GM19238 (cell line): ENCODE measurements at regions not wholly inside any gene's neighbourhood (a gene's known extent, or its start where the extent isn't known, plus 50 kb on each side); places are given as distances from the start of the nearest gene placed in this dataset.

Experiments used
- DNase-seq: peaks from one replicate; pipeline ENCODE4 v3.0.0; 2011; ENCODE audit warnings: low spot score; ENCODE audit not compliant: insufficient read length

DNA sequence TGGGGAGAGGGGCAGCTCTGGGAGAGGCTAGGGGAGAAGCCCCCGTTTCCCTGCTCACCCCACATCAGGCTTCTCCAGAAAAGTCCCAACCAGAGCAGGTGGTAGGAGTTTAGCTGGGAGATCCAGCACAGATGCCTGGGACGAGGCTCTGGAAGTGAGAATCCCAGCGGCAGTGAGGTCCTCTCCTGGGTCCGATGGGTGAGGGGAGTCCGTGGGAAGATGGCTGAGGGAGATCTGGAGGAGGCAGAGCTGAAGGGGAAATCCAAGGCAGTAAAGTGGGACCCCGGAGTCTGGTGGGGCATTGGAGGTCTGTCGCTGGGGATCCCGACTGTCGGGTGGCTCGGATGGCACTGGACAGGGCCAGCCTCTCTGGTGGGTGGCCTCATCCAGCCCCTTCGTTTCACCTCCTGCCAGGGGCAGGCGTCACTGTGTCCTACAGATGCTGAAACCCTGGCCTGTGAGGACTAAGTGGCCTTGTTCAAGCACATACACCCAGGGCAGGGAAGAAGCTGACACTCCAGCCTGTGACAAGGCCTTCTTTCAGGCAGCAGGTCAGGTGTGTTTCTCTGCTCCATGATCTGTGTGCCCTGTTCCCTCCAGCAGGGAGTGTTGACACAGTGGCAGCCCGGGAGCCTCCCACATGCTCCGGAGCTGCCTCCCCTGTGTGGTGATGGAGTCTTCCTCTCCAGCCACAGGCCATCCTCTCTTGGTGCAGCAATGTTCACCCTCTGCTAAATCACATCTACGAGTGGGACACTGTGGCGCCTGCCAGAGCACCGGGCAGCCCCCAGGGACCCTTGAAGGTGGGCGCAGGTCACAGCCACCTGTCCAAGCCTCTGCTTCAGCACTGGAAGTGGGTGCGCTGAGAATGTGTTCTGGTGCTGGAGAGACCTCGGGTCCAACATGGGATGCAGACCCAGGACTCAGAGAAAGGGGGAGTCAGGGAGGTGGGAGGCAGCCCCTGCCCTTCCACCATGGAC, 850.8 kb downstream of the BRD1 start:
- DNase-seq = no peak

- DNase-seq = no peak
These were observed 851.8 kb downstream of the BRD1 start for GRCh38 chr22:48975886-48976285.

DNA sequence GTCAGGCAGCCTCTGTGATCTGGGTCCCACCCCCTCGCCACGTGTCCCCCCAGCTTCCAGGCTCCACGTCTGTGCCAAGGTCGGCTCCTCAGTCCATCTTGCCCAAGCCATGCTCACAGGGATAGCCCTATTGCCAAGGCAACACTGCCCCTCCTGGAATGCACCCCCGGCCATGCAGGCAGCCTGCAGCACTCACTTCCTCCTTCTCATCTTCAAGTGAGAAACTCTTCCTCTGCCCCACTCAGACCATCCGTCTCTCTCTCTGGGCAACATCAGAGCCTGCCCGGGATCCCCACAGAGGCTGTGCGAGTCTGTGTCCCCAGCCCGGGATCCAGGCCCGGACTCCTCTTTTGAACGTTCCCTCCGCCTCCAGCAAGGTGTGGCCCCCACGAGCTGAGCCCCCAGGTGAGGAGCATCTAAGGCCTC, 852.3 kb downstream of the BRD1 start:
- no peak for DNase-seq

GRCh38 chr22:48974443-48975315, 853.0 kb downstream of the BRD1 start:
- no peak for DNase-seq

GRCh38 chr22:48973694-48974041, 854.0 kb downstream of the BRD1 start:
- DNase-seq = no peak

DNA sequence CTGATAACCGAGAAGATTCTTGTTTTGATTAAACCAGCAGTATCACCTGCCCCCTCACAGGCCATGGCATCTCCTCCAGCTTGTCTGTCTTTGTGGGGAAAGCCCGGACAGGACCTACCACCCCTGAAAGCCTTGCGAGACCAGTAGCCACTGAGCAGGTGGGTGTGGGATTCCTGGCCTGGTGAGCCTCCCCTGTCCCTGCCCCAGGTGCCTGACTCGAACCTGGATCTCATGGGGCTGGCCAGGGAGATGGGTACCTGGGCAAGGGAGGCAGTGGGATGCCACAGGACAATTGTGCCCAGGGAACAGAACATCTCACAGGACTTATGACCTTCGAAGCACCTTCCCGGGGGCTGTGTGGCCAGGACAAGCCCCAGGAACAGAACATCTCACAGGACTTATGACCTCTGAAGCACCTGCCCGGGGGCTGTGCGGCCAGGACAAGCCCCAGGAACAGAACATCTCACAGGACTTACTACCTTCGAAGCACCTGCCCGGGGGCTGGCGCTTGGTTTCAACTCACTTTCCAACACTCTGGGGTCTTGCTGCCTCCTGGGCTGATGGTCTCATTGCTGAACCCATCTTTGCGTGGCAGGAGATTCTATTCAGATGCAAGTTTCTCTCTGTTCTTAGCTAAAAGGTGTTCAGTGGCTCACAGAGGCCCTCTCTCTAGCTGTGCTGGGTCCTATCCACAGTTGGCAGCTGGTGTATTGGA, 854.5 kb downstream of the BRD1 start:
- DNase-seq = no peak

GRCh38 chr22:48968201-48968959, 859.3 kb downstream of the BRD1 start:
- DNase-seq = no peak

GRCh38 chr22:48963405-48963804, 864.3 kb downstream of the BRD1 start:
- DNase-seq = no peak

DNA sequence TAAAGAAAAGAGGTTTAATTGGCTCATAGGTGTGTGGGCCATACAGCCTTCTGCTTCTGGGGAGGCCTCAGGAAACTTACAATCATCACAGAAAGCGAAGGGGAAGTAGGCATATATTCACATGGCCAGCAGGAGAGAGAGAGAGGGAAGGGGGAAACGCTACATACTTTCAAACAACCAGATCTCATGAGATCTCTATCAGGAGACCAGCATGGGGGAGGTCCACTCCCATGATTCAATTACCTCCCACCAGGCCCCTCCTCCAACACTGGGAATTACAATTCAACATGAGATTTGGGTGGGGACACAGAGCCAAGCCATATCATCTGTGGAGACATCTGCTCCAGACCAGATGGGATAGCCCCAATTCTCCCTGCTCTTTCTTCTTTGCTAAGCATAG, 866.0 kb downstream of the BRD1 start:
- DNase-seq = no peak

GRCh38 chr22:48960980-48961660, 866.6 kb downstream of the BRD1 start:
- DNase-seq = no peak

GRCh38 chr22:48960576-48960975, 867.1 kb downstream of the BRD1 start:
- DNase-seq = no peak

GRCh38 chr22:48959496-48959895, 868.2 kb downstream of the BRD1 start:
- DNase-seq = no peak

- no peak for DNase-seq
These were observed 869.7 kb downstream of the BRD1 start for GRCh38 chr22:48957987-48958321.

DNA sequence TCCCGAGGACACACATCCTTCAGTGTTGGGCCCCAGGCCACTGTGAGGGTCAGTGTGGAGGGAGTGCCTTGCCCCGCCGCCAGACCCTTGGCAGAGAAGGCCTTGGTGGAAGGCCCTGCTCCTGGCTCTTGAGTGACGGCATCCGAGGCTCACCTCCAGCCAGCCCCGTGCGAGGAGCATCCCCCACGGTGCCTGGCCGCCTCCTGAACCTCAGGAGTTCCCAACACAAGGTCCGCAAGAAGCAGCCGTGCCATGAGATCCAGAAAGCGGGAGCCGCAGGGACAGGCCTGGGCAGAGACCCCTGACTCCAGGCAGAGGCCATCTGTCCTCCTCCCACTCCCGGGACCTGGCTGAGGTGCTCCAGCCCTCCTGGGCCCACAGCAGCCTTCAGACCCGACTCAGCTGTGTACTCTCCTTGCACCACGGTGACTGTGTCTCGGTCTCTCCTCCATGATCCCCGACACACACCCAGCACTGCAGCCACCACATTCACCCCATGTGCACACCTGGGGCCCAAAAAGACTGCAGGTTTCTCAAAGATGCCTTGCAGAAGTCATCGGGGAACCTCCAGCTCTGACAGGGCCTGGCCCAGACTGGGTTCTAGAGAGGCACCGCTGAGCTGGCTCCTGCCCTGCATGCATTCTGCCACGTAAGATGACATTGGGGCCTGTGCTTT, 870.2 kb downstream of the BRD1 start:
- DNase-seq = no peak

DNA sequence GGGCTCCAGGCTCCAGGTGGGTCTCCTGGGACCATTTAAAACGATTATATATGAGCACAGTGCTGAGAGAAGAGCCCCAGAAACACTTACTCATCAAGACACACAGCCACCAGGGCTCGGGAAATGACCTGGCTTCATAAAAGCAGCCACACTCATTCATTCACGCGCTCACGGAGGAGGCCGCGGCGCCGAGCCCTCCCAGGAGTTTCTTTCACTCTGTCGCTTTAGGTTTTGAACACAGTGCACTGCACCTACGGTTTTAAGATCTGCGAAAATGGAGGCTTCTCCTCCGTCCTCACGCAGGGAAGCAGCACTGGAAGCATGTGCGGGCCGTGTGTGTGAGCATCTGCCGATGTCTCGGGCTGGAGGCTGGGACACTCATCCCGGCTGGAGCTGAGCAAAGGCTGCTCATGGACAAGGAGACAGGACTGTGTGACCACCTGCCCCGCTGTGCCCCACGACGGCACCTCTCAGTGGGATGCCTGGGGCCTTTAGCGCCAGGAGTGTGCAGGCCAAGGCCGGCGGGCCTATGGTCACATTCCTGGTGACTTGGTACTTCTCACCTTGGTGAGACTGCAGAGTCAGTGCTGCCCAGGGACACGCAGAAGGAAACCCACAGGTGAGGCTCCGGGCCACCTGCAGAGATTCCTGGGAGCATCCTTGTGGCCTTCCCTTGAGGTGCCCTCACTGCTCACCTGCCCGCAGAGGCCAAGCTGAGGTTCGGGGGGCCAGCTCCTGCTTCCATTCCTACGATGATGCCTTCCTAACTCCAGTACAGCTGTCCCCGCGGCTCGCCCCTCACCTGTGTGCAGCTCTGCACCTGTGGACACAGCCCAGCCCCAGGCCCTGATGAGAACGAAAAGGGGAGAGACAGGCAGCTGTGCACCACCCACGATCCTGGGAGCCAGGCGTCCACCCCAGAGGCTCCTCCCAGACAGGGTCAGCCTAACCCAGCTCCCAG, 872.0 kb downstream of the BRD1 start:
- DNase-seq = no peak

DNA sequence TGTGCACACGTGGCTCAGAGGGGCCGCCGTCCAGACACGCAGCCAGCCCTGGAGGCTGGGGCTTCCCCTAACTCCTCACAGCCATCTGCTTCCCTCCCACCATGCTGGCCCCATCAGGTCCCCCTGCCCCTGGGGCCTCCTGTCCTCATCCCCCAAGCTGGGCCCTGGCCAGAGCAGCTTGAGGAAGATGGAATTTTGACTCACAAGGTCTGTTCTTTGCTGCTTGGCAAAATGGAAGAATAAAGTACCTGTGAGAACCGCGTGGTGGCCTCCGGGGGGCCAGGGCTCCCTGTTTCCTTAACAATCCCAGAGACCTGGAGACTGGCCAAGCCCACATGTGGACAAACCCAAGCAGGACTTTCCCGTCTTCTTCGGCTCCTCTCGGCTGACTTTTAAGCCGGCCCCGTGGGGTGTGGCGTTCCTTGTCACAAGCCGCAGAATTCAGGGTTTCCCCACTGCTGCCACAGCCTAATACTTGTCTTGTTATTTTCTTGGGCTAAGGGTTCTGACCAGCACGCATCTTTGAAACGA, 872.8 kb downstream of the BRD1 start:
- no peak for DNase-seq

- no peak for DNase-seq
These were observed 873.8 kb downstream of the BRD1 start for GRCh38 chr22:48953830-48954229.

- DNase-seq = no peak
These were observed 874.5 kb downstream of the BRD1 start for GRCh38 chr22:48953103-48953720.
